MM.1S (cell line): ENCODE measurements at regions not wholly inside any gene's neighbourhood (a gene's known extent, or its start where the extent isn't known, plus 50 kb on each side); places are given as distances from the start of the nearest gene placed in this dataset.

ENCODE experiments used
- CTCF ChIP-seq: fragments of 300-600 bp; sonication (generic); IDR thresholded peaks from 2 replicates; pipeline ENCODE4 v1.5.1; 2016; ENCODE audit warnings: antibody characterized with exemption, low read length, mixed read lengths
- EZH2 ChIP-seq: fragments of 300-600 bp; sonication (generic); optimal IDR thresholded peaks from 2 replicates; pipeline ENCODE3; 2017; ENCODE audit warnings: low read depth, mild to moderate bottlenecking, antibody characterized with exemption, low read length, mixed read lengths

DNA sequence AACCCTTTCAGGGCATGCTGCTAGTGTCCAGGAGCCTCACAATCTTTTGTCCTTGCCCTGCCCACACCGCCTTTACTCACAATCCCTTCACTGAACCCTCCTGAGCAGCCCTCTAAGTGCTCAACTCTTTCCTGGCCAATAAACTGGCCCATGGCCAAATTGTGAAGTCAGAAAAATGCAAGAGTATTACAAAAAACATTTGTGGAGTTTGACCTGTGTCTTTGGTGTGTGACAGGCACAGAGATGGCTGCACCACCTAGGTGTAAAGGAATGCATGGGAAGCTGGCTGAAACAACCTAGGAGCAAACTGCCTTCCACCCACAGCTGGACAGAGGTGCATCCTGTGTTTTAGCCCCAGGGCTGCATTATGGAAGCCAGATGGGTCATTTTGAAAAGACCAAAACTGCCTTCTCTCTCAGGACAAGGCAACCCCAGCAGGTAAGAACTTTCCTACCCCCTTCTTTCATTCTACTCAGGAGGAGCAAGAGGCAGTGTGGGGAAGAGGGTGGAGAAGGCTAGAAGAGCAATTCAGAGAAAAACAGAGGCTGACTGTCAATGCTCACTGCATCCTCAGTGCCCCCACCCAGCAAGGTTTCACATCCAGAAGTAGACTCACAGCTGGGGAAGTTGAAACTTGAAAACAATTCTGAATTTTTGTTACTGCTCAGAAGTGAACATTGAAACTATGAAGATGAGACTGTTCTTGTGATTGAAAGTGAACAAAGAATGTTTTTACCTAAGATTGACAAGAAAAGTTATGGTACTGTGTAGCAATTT, 78.6 kb downstream of the TRIM42 start:
- TF ChIP-seq EZH2 (no peak), CTCF (no peak)
